Activated CD4-positive, CD25-positive, alpha-beta regulatory T cell treated with anti-CD3 and anti-CD28 coated beads, Interleukin-2, amount 50 U/mL, for 16 hours (primary cell): ENCODE measurements at regions not wholly inside any gene's neighbourhood (a gene's known extent, or its start where the extent isn't known, plus 50 kb on each side); places are given as distances from the start of the nearest gene placed in this dataset.
"Not testable (repeated sequence)": the region's sequence is repeated elsewhere in the genome, so short reads cannot be mapped to it uniquely, and the experiment has no call there.

Experiments
- DNase-seq: peaks from one replicate; pipeline ENCODE4 v3.0.0-alpha.2; 2020; ENCODE audit warnings: low read depth, low spot score

- no peak for DNase-seq
Observed at GRCh38 chr2:236370847-236371409, 106.7 kb upstream of the ASB18 start.

DNA sequence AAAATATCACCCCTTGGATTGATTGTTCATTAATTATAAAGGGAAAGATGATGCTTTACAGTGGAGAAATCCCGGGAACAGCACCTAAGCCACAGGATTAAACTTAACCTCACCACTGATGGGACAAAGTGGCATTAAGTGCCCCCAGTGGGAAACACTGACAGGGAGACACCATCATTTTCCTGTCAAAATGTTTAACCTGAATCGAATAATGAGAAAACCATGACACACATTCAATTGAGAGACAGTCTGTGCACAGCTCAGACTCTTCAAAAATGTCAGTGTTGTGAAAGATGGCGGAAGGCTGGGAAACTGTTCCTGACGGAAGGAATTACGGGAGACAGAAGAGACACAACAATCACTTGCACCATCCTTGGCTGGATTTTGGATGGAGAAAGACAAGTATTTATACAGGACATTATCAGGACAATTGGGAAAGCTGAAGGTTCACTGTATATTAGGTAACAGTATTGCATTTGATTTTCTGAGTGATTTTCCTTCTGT is 111.8 kb upstream of the ASB18 start:
- DNase-seq = no peak

GRCh38 chr2:236376566-236377244 is 112.5 kb upstream of the ASB18 start:
- DNase-seq = no peak

GRCh38 chr2:236380051-236380612 is 115.9 kb upstream of the ASB18 start:
- no peak for DNase-seq

GRCh38 chr2:236381253-236381652 is 117.0 kb upstream of the ASB18 start:
- not testable (repeated sequence) for DNase-seq

DNA sequence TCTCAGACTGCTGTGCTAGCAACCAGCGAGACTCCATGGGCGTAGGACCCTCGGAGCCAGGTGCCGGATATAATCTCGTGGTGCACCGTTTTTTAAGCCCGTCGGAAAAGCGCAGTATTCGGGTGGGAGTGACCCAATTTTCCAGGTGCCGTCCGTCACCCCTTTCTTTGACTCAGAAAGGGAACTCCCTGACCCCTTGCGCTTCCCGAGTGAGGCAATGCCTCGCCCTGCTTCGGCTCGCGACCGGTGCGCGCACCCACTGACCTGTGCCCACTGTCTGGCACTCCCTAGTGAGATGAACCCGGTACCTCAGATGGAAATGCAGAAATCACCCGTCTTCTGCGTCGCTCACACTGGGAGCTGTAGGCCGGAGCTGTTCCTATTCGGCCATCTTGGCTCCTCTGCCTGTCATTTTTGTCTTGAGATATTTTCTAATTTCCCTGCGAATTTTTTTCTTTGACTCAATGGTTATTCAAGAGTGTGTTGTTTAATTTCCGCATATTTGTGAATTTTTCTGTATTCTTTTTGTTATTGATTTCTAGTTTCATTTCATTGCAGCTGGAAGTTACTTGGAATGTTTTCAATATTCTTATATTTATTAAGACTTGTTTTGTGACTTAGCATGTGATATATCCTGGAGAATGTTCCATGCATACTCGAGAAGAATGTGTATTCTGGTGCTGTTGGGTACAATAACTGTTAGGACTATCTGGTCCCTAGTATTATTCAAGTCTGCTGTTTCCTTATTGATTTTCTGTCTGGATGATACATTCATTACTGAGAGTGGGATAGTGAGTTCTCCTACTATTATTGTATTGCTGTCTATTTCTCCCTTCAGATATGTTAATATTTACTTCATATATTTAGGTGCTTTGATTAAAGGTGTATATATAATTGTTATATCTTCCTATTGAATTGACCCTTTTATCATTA is 125.3 kb upstream of the ASB18 start:
- DNase-seq = not testable (repeated sequence)

DNA sequence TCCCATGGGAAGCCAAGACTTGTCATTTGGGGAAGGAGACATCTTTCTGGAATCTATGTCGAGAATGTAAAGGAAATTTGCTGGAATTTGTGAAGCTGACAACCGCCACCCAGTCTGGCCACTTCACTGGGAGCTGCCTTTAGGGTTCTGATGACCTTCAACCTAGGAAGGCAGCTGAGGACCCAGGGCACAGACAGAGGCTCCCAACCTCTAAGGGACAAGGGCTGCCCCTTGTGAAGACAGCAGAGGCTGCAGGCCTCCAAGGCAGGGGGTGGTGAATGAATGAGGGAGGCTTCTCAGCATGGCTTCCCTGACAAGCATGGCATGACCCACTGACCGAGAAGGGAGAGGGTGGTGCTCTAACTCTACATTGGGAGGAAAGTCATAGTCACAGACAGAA is 128.9 kb upstream of the ASB18 start:
- DNase-seq = no peak

GRCh38 chr2:236393581-236393980 is 129.4 kb upstream of the ASB18 start:
- no peak for DNase-seq

- DNase-seq = no peak
Observed at GRCh38 chr2:236394571-236394970, 130.4 kb upstream of the ASB18 start.

DNA sequence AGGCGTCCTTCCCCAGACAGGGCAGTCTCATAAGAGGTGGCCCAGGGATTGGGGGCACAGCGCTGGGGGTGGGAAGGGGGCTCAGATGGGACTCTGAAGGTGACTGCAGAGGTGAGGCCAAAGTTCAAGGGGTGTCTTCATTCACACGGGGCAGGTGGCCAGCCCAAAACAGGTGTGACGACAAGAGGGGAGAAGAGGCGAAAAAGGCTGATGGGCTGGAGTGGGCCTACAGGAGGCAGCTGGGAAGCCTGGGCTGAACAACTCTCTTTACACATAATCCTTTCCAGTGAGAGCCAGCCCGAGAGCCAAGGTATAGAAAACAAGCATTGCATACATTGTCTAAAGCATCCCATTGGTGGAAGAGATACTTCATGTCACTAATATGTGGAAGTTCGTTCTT is 130.9 kb upstream of the ASB18 start:
- DNase-seq = no peak

- DNase-seq = no peak
Observed at GRCh38 chr2:236396818-236397350, 132.7 kb upstream of the ASB18 start.

- no peak for DNase-seq
Observed at GRCh38 chr2:236397681-236398080, 133.5 kb upstream of the ASB18 start.

DNA sequence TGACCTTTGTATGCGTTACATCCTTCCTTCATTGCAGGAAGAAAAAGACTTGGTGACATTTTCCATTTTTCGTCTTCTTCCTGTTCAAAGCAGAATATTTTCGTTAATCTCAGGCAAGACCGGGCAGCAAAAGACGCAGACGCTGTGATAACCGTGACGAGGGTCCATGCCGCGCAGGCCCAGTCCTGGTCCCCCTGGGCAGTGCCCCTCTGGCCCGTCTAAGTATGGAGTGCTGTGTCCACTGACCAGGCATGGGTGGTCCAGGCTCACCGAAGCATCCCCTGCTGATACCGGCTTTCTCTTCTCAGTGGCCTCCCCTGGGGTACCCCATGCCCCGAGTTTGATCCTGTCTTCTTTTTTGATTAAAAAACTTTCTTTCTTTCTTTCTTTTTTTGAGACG is 135.2 kb upstream of the ASB18 start:
- DNase-seq = no peak

- DNase-seq = no peak
Observed at GRCh38 chr2:236400046-236400574, 135.9 kb upstream of the ASB18 start.

- no peak for DNase-seq
Observed at GRCh38 chr2:236400594-236401360, 136.6 kb upstream of the ASB18 start.

GRCh38 chr2:236402033-236402790 is 138.0 kb upstream of the ASB18 start:
- no peak for DNase-seq

DNA sequence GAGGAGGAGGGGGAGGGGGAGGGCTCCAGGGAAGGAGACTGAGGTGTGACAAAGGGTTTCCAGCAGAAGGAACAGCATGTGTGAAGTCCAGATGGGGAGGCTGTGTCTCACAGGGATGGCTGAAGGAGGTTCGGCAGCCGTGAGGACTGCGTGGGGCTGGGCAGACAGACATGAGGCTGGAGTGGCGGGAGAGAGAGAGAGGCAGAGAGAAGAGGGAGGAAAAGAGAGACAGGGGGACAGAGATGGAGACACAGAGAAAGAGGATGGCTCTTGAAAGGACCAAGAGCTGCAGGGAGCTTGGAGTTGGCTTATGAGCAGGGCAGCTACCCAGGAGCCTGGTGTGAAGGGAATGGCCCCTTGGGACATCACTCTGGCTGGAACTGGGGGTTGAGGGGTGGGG is 138.9 kb upstream of the ASB18 start:
- DNase-seq = no peak

DNA sequence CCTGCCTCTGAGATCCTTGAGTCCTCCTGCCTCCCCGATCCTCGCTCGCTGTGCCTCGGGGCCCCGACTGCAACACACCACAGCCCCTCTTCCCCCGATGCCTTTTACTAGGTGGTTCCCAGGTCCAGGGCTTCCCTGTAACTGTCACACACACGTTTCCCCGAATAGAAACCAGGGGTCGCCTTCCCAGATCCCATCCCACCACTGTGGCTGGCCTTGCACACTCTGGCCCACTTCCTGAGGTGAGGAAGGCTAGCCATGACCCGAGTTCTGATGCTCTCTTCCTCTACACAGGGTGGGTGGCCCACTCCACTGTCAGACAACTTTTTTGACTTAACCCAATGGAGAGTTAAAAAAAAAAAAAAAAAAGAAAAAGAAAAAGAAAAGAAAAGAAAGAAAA is 139.6 kb upstream of the ASB18 start:
- no peak for DNase-seq

GRCh38 chr2:236404346-236404745 is 140.1 kb upstream of the ASB18 start:
- DNase-seq = no peak

DNA sequence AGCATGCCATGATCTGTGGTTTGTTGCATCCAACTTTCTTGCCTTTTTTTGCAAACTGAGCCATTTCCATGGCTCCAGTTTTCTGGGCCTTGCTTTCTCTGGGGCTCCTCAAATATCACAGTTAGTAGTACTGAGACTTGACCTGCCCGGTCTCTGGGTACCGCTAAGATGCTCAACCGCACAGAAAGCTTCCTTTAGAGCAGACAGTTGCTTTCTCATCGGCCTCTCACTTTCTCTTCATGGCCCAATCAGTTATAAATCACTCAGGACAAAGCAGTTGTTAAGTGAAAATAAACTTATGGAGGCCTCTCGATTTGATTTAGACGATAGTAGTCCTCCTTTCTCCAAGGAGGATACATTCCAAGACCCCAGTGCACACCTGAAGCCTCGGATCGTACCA is 141.2 kb upstream of the ASB18 start:
- no peak for DNase-seq
